AG10803 (cell line): ENCODE measurements at regions not wholly inside any gene's neighbourhood (a gene's known extent, or its start where the extent isn't known, plus 50 kb on each side); places are given as distances from the start of the nearest gene placed in this dataset.
A peak's percentile ranks its signal among the peaks of the same experiment; 100 is the strongest.

Source experiments
- DNase-seq: peaks from one replicate; pipeline ENCODE4 v3.0.0; 2010; ENCODE audit warnings: low read depth
- H3K4me3 ChIP-seq: 2 replicates; pipeline ENCODE4 v1.5.1; 2011; ENCODE audit warnings: mild to moderate bottlenecking, low read length, control low read depth
- CTCF ChIP-seq: conservative IDR thresholded peaks from 2 replicates; pipeline ENCODE4 v1.5.1; 2011; ENCODE audit warnings: mild to moderate bottlenecking, low read length, control low read depth, inconsistent platforms

- no peak for TF ChIP-seq CTCF
- H3K4me3 ChIP-seq = no peak overlapping the region
- DNase-seq = no peak
Measured at GRCh38 chr6:141635621-141636020, 497.1 kb upstream of the GJE1 start.

GRCh38 chr6:141634269-141634668 is 498.5 kb upstream of the GJE1 start:
- no peak for TF ChIP-seq CTCF
- H3K4me3 ChIP-seq = no peak overlapping the region
- no peak for DNase-seq

GRCh38 chr6:141624301-141624700 is 508.4 kb upstream of the GJE1 start:
- no peak for TF ChIP-seq CTCF
- H3K4me3 ChIP-seq = no peak overlapping the region
- no peak for DNase-seq

GRCh38 chr6:141618180-141618581 is 514.5 kb upstream of the GJE1 start:
- no peak overlapping the region for H3K4me3 ChIP-seq
- no peak for DNase-seq
- TF ChIP-seq CTCF = no peak

- DNase-seq = peak; percentile 18
- TF ChIP-seq CTCF = peak; percentile 43
Measured at GRCh38 chr6:141610741-141611140, 522.0 kb upstream of the GJE1 start.

GRCh38 chr6:141607956-141608355 is 524.8 kb upstream of the GJE1 start:
- H3K4me3 ChIP-seq = no peak overlapping the region
- DNase-seq = no peak
- TF ChIP-seq CTCF = no peak

More at GRCh38 chr6:141610741-141611140, 522.0 kb upstream of the GJE1 start:
- H3K4me3 ChIP-seq = no peak overlapping the region

- TF ChIP-seq CTCF = no peak
- peak; percentile 9 for DNase-seq
- H3K4me3 ChIP-seq = no peak overlapping the region
Measured at GRCh38 chr6:141598487-141598886, 534.2 kb upstream of the GJE1 start.
